ENCODE measurements at regions not wholly inside any gene's neighbourhood (a gene's known extent, or its start where the extent isn't known, plus 50 kb on each side); places are given as distances from the start of the nearest gene placed in this dataset.
A peak's percentile ranks its signal among the peaks of the same experiment; 100 is the strongest.

GRCh38 chr2:237150186-237150585, 64.5 kb downstream of the COPS8 start:
- no peak for DNase-seq

- no peak for DNase-seq
Observed at GRCh38 chr2:237150831-237151375, 65.2 kb downstream of the COPS8 start.

GRCh38 chr2:237152361-237152760, 66.7 kb downstream of the COPS8 start:
- DNase-seq: no peak

GRCh38 chr2:237153181-237153580, 67.5 kb downstream of the COPS8 start:
- DNase-seq: no peak

GRCh38 chr2:237154082-237154638, 68.5 kb downstream of the COPS8 start:
- peak; percentile 77 for DNase-seq

- DNase-seq: no peak
Observed at GRCh38 chr2:237154884-237155851, 69.5 kb downstream of the COPS8 start.

- DNase-seq: peak; percentile 92
Observed at GRCh38 chr2:237156031-237156856, 70.6 kb downstream of the COPS8 start.

- peak; percentile 89 for DNase-seq
Observed at GRCh38 chr2:237156857-237157779, 71.4 kb downstream of the COPS8 start.

- no peak for DNase-seq
Observed at GRCh38 chr2:237157780-237158102, 72.1 kb downstream of the COPS8 start.

GRCh38 chr2:237158194-237158593, 72.5 kb downstream of the COPS8 start:
- no peak for DNase-seq

GRCh38 chr2:237159006-237159911, 73.6 kb downstream of the COPS8 start:
- DNase-seq: no peak

GRCh38 chr2:237160271-237160919, 74.7 kb downstream of the COPS8 start:
- no peak for DNase-seq

- no peak for DNase-seq
Observed at GRCh38 chr2:237161189-237161588, 75.5 kb downstream of the COPS8 start.

- no peak for DNase-seq
Observed at GRCh38 chr2:237162959-237163358, 77.3 kb downstream of the COPS8 start.

GRCh38 chr2:237164474-237165042, 78.9 kb downstream of the COPS8 start:
- no peak for DNase-seq

GRCh38 chr2:237165405-237166276, 80.0 kb downstream of the COPS8 start:
- DNase-seq: peak; percentile 42

GRCh38 chr2:237167038-237167437, 81.3 kb downstream of the COPS8 start:
- no peak for DNase-seq

GRCh38 chr2:237167934-237168333, 82.2 kb downstream of the COPS8 start:
- DNase-seq: no peak

GRCh38 chr2:237170020-237170419, 84.3 kb downstream of the COPS8 start:
- peak; percentile 76 for DNase-seq
